Testis (tissue), 2 donors: ENCODE measurements at regions not wholly inside any gene's neighbourhood (a gene's known extent, or its start where the extent isn't known, plus 50 kb on each side); places are given as distances from the start of the nearest gene placed in this dataset.

Experiments
- small RNA-seq, 2 donors: library from RNA; depleted of rRNA; stranded (forward); fragments of <200 nt; gene quantifications; one replicate each; pipeline ENCODE3, GENCODE V24; 2016

Small RNA genes lying in the stretch of these regions (small RNA-seq; reads per million reads assigned to genes)
- gene AC016925.1 (0 reads per million in 2 donors), gene AC016925.2 (0 reads per million in 2 donors), gene AL009048.1 (0 reads per million in 2 donors), gene AL096861.1 (0 reads per million in 2 donors), gene RNU6-382P (0 reads per million in 2 donors)
